ENCODE measurements at regions not wholly inside any gene's neighbourhood (a gene's known extent, or its start where the extent isn't known, plus 50 kb on each side); places are given as distances from the start of the nearest gene placed in this dataset.

DNA sequence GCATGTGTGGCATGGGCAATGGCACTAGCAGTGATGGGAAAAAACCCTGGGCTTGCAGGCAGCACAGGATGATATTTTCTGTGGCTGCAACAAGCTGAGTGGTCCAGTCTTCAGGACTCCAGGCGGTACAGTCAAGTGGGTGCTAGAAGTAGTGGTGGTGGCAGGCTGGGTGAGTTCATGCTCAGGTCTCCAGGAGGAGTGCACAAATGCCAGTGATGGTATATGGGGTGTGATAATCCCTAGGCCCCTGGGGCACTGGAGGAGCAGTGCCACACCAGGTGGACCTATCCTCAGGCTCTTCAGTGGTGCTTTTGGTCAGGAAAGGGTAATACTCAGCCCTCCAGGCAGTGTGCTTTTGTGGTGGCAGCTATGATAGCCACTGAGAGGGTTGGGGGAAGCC lies 496.4 kb downstream of the PRR16 start:
- TF ChIP-seq, protein P1, sequence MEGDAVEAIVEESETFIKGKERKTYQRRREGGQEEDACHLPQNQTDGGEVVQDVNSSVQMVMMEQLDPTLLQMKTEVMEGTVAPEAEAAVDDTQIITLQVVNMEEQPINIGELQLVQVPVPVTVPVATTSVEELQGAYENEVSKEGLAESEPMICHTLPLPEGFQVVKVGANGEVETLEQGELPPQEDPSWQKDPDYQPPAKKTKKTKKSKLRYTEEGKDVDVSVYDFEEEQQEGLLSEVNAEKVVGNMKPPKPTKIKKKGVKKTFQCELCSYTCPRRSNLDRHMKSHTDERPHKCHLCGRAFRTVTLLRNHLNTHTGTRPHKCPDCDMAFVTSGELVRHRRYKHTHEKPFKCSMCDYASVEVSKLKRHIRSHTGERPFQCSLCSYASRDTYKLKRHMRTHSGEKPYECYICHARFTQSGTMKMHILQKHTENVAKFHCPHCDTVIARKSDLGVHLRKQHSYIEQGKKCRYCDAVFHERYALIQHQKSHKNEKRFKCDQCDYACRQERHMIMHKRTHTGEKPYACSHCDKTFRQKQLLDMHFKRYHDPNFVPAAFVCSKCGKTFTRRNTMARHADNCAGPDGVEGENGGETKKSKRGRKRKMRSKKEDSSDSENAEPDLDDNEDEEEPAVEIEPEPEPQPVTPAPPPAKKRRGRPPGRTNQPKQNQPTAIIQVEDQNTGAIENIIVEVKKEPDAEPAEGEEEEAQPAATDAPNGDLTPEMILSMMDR (IDR thresholded peaks at IDR 0.05; ENCODE audit: insufficient read depth, low read length, poor library complexity, severe bottlenecking), result no peak
- no peak for TF ChIP-seq EZH2phosphoT487 (conservative IDR thresholded peaks at IDR 0.05; ENCODE audit: low read length)

Data from SU-DHL-6 (cell line).